NCI-H82 (cell line): ENCODE measurements at regions not wholly inside any gene's neighbourhood (a gene's known extent, or its start where the extent isn't known, plus 50 kb on each side); places are given as distances from the start of the nearest gene placed in this dataset.
"Not testable (repeated sequence)": the region's sequence is repeated elsewhere in the genome, so short reads cannot be mapped to it uniquely, and the experiment has no call there.

Experiments
- DNase-seq: peaks from one replicate; lab custom pipeline; 2025; lab: John Stamatoyannopoulos, UW

DNA sequence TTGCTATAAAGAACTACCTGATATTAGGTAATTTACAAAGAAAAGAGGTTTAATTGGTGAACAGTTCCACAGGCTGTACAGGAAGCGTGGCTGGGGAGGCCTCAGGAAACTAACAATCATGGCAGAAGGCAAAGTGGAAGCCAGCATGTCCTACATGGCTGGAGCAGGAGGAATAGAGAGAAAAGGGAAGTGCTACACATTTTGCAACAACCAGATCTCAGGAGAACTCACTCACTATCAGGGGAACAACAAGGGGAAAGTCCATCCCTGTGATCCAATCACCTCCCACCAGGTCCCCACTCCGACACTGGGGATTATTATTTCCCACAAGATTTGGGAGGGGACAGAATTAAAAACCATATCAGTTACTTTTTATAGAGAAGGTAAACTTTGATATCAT lies 273.5 kb upstream of the MMADHC start:
- no peak for DNase-seq

DNA sequence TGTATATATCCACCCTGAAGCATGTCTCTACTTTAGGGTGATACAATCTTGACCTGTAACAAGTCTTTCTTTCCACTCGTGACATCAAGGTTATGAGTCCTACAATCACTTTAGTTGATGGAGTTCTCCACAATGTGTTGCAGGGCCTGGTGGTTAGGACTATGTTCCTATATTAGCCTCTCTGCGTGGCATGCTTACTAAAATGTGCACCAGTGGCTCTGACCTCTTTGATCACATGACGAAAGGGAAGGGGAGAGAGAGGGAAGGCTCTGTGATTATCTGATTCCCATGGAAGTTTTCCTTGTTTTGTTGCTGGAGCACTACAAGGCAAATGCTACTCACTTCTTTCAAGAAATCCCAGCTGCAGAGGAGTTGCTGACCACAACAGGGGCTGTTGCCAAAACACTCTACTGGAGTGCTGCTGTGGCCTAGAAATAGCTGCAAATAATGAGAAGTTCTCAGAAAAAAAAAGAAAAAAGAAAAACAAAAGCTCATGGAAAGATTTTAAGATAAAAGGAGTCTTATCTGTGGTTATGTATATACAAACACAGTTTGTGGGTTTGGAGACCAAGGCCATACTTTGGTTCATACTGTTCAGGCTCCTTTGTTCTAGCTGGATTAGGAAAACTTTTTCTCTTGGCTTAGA lies 272.8 kb upstream of the MMADHC start:
- DNase-seq, result no peak

DNA sequence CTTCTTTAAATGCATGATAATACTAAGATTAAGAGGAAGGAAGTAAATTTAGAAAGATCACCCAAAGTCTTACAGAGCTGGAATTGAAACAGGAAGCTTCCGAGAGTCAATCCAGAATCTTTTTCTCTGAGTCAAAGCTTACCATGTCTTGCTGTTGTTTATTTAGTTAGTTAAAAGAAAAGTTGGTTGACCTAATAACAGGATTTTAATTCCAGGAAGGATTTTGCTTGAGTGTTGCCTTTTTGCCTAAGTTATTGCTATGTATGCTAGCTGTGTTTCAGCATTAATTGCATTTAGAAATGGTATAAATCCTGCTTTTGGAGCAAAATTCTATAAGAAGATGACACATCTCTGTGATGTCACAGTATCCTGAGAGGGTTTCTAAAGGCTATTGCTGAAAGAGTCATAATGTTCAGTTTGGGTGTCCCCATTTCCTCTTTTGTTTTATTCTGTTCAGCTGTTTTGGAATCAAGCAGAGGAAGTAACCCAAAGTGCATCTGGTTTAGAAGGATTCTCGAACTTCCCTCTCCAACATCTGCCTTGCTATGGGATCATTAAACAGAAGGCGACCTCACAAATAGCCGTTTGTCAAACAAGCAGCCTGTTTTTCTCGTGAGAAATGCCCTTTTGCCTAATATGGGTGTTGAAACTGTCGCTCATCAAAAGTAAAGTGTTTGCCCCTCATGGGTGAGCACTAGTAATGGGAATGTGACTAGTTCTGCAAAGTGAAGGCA lies 271.5 kb upstream of the MMADHC start:
- no peak for DNase-seq

DNA sequence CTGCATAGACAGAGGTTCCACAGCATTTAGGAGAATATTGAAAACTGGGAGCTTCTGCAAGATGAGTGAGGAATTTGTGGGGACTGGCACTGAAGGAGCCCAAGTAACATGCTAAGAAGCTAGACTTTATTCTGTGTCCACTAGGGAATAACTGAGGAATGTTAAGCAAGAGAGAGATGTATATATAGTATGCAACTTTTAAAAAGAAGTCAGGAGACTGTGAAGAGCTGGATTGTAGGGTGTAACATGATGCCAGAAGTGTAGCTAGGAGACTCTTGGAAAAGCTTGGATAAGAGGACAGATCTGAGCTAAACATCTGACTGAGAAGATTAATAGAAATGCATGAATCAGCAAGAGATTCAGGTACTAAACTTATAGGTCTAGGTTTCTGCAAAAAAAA lies 270.6 kb upstream of the MMADHC start:
- no peak for DNase-seq

DNA sequence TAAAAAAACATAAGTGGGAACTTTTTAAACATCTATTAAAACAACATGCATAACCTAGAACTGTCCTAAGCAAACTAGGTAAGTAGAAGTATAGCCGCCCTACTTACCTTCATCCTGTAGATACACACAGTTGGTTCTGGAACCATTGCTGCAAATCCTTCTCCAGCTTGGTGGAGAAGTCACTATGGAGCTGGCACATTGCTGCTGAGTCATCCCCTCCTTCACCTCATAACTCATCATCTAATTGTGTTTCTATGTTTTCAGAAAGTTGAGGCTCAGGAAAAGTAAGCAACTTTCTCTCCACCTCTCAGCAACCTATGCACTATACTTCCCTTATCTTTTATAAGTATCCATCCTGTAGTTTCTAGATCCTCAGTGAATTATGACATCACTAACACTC lies 269.8 kb upstream of the MMADHC start:
- no peak for DNase-seq

DNA sequence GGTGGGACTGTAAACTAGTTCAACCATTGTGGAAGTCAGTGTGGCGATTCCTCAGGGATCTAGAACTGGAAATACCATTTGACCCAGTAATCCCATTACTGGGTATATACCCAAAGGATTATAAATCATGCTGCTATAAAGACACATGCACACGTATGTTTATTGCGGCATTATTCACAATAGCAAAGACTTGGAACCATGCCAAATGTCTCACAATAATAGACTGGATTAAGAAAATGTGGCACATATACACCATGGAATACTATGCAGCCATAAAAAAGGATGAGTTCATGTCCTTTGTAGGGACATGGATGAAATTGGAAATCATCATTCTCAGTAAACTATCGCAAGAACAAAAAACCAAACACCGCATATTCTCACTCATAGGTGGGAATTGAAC lies 268.3 kb upstream of the MMADHC start:
- DNase-seq, result not testable (repeated sequence)

DNA sequence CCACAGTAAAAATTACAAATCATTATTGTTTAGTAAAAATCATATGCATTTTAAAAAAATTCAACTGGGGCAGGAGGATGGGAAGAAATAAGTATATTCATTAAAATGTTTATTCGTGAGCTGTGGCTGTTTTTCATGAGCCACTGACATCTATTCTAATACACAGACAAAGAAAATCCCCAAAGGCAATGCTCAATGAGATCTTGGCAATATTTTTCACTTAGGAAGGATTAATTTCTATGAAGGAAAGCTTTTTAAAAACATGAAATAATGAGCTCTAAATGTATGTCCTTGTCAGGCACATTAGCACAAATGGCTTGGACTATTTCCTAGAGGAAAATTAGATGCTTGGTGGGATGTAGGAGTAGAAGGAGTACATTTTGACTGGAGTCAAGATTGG lies 262.0 kb upstream of the MMADHC start:
- no peak for DNase-seq

DNA sequence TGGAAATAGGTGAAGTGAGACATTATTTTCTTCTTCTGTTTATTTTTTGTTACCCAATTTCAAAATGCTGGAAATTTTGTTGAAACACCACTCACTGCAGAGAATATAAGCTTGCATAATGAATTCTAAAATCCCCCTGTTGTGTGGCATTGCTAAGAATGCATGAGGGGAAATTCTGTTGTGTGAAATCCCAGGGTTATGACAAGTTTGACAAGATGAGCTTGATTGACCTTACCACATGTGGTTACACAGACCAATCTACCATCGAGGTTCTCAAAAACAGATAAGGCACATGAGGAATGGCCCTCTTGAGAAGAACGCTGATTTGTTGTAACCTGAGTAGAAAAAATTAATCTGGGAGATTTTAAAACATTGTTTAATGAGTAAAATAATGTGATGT lies 261.6 kb upstream of the MMADHC start:
- DNase-seq, result no peak

DNA sequence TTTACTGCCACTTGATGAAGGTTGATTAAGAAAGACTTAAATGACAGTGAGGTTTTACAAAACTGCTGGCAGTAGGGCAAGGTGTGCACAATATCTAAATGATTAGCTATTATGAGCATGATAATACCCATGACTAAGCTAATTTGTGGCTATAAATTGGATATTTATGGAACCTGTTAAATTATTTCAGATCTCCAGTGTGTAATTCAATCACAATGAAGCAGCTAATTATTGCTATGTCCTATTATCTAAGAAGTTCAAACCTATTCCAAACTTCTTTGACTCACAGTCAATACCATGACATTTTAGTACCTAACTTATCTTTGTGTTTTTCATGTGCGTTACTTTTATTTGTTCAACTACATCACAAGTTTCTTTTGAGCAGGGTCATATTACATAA lies 253.8 kb upstream of the MMADHC start:
- DNase-seq, result no peak

DNA sequence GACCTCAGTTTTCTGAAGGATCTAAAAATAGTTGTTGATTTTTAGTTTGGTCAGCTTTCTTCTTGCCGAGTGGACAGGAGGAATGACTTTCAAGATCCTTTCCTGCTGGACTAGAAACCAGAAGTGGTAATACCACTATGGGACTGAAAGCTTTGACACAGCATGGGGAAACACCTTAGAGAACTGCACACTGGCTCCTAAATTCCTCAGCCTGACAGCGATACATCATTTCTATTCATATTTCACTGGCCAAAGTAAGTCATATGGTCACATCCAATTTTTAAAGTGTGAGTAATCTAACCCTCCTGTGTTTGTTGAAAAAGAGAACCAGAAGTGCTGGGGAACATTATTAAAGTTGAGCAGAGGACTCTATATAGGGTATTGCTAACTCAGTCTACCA lies 244.7 kb upstream of the MMADHC start:
- DNase-seq, result no peak

DNA sequence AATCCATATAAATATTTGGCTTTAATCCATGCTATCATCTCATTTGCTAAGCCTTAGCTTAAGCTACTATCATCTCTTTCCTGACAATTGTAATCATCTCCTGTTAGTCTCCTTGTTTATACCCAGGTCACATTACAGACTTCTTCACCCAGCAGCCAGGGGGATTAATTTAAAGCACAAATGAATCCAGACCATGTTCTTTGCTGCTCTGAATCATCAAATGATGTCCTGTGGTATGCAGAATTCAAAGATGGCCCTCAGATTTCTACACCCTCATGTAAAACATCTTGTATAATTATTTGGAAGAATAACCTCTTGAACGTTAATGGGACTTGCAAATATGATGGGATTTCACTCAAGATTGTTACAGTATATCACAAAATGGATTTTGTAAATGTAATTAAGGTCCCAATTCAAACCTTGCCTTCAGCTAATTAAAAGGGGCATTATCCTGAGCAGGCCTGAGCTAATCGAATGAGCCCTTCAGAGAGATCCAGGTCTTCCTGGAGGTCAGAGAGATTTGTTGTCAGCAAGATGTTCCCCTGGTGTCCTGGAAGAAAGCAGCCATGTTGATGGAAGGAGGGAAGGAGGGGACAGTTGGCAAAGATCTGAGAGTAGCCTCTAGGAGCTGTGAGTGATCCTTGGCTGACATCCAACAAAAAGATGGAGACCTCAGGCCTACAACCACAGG lies 241.1 kb upstream of the MMADHC start:
- peak; percentile 78 for DNase-seq

DNA sequence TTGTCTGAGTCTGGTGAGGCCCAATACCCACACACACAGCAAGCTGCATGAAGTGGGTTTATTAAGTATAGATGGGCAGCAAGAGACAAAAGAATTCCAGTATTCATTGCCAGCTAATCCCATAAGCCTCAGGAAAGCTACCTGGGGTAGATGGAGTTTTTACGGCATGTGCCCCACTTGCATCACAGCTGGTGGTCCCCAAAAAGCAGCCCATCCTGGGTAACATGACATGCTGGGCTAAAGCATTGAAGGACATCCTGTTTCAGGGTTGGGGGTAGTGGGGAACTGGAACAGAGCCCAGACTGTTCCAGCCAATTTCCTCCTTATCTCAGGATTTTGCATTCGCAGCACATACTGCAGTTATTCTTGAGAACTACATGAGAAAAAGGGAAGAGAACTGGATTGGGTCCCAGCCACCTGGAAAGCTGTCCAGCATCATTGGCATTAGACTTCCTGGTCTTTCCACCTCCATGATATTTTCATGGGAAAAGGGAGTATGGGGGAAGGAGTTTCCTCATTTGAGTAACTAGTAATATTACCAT lies 240.1 kb upstream of the MMADHC start:
- DNase-seq, result no peak

DNA sequence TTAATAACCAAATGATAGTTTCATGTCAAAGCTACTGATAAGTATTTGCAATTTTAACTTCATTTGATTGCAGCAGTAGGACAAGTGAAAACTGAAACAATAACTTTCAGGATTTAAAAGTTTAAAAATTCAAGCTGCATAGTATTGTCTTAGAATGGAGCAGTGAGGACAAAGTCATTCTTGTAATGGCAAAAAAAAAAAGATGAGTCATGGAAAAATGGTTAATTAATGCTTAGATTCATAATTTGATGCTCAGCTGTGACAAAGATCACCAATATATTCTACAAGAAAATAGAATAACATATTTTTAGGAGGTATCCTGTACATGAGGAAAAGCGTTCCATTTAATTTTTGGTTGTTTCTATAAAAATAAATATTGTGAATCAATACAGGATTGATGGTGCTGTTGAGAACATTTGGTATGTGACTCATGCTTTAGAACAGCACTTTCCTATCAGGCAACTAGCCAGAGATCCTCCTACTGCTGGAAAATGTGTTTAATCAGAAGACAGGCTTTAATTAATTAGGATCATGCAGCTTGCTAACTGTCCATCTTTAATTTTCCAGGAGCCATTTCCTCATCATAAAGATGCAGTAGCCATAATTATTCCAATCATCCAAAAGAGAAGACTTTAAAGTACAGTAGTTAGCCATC lies 239.0 kb upstream of the MMADHC start:
- no peak for DNase-seq

DNA sequence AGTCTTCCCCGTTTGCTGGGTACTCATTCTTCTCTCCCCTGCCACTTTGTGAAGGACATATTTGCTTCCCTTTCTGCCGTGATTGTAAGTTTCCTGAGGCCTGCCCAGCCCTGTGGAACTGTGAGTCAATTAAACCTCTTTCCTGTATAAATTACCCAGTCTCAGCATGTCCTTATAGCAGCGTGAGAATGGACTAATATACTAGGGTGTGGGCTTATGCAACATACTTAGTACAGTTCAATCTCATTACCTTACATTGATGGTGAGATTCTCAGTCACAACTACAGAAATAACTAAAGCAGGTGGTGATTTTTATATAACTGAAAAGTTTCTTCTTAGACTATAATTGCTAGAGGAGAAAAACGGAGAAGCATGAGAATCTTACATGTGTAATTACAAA lies 237.9 kb upstream of the MMADHC start:
- no peak for DNase-seq

DNA sequence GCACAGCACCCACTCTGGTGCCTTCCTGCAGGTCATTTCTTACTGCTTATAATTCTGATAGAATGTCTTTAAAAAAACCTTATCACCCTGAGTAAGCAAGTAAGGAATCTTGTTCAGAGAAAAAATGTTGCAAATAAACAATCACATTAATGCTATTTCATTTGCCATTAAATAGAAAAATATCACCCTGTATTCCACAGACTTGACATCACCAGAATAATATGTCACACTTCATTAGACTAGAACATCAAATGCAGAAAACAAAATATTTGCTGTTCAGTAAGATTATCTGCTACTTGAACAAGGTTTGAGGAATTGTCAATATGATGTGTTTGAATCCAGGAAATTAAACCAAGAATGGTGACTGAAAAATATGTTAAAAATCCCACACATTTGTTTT lies 236.6 kb upstream of the MMADHC start:
- DNase-seq, result no peak

DNA sequence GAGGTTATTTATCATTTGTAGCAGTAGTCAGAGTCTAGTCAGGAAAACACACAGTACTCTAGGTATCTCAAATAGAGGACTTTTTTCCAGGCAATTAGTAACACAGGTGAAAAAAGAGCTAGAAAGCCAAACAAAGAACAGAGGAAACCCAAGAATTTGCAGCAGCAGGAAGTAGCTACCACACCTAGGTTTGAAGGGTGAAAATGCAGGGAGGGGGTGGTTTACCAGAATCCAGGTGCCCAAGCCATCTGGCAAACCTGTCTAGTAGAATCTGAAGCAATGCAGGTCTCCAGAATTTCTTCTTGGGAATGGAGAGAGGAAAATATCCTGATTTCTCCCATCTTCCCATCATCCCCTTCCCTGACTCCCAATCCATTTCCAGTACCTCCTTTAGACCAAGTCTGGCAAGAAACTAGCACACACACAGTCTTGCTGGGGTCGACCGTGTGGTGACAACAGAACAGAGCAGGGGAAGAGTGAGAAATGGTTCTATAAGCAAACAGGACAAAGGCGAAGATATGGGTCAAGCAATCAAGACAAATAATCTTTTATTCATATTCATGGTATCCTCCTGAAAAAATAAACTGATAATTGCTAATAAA lies 231.9 kb upstream of the MMADHC start:
- no peak for DNase-seq

DNA sequence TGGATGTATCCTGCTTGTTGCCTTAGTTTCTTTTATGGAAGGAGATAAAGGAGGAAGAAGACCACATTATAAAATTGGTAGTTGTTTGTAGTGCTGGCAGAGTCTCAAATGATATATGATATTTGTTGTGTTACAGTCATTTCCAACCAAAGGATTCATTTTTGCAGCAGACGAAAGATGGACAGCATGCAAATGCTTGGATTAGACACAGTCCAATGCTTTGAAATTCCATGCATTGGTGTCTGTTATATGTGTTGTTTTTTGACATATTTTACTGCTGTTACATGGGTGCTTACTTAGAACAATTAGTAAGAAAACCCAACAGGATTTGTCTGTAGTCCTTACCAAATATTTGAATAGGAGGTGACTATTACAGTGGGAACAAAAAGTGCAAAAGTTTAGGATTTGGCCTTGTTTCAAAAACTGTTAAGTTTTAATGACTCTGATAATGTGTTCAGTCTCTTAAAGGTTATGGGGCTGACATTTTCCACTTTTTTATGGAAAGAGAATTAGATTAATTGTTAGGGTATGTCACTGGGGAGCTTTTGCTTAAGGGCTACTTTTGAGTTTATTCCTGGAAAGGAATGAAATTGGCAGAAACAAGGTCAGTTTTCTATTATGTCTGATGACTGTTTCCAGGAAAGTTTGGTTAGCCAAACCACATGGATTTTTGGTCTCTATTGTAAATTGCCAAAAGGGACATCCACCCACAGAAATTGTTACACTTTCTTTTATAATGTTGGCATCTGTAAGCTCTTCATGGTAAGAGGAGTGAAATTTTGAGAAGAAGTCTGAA lies 229.4 kb upstream of the MMADHC start:
- no peak for DNase-seq

DNA sequence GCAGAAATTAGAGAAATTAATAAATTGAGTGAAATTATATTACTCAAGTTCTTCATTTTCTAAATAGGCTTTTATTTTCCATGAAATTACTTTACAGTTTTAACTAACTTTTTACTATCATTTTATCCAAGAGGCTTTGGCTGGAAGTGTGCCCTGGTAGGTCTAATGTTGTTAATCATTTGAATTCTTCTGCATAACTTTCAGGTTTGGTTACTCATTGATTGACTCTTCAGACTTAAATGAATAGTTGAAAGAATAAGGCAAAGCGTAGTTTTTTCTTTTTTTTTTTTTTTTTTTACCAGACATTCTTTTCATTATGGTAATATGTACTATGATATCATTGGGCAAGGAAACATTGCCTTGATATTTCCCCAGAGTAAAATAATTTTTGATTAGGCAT lies 228.4 kb upstream of the MMADHC start:
- no peak for DNase-seq

DNA sequence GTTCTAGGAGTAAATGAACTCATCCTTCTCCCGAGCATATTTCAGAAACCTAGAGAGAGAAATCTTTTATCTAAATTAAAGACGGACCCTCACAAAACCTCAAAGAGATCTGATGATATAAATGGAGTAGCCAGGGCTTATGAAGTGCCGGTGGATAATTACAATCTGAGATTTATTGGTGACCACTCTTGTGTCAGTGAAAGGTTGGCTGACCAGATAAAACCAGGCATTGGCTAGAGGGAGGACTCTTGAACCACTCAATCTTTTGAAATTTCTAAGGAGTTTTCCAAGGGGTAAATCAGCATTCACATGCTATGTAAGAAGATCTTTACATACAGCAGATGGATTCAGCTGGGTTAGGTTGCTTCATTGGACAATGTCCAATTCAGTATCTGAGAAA lies 227.3 kb upstream of the MMADHC start:
- DNase-seq, result no peak

DNA sequence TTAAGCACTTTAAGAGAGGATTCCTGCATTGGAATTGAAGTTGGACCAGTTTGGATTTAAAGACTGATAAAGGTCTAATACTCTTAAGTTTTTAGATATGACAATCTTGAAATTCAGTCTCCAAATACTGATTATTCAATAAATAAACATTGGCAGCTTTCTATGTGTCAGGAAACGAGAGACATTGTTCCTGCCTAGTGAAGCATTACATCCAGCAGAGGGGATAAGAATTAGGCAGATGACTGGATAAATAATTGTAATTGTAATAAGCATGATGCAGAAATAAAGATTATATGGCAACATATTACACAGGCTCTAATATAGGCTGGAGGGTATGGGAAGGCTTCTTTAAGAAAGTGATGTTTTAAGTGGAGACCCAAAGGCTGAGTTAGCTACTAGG lies 226.5 kb upstream of the MMADHC start:
- DNase-seq, result no peak

DNA sequence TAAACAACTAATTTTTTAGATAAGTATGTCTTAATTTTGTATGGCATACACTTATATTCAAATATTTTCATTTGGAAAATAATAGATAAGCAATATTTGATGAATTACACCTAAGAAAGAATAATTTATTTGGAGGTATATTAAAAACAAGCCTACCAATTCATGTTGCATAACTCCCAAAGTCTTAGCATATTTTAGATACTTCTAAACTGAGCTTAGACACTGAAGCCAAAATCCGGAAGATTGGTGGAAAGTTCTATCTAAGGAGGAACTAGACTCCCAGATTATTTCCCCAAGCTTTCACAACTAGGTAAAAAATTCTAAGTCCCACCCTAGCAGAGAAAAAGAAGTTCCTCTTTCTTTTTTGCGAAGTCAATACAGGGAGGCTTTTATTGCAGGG lies 221.0 kb upstream of the MMADHC start:
- DNase-seq, result no peak
